ENCODE measurements at regions not wholly inside any gene's neighbourhood (a gene's known extent, or its start where the extent isn't known, plus 50 kb on each side); places are given as distances from the start of the nearest gene placed in this dataset.

DNA sequence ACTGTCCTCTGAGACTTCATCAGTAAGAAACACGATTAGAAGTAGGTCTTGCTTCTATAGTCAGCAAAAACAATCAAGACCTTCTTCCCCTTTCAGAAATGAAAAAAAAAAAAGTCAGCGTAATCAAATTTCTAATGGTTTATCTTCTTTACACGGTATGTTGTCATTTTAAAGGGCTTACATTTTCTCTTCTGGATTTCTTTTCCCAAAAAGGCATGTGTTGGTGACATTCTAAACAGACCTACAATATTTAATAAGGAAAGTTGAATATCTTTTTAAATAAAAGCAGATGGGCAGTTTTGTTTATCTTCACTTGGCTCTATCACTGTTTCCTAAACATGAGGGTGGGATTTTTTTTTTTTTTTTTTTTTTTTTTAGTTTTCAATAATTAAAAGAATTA is 197.3 kb upstream of the ADAMTS9 start:
- no peak for DNase-seq (ENCODE audit: low spot score)

DNA sequence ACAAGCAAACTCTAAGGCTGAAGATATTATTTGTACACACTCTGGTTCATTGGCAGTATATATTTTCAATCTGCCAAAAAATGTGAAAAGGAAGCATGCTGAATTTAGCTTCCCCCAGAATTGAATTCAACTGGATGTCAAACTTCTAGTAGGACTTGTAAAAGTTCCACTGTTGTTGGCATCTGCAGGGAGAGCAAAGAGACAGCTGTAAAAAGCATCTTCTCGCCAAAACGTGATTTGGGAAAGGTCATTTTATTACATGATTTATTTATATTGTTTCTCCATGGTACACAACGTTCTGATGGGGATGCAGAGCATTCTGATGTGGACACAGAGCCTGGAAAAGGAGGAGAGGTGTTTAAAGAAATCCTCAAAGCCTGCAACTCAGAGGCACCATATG is 196.7 kb upstream of the ADAMTS9 start:
- DNase-seq (ENCODE audit: low spot score), result no peak

- DNase-seq (ENCODE audit: low spot score), result no peak
Measured at GRCh38 chr3:64880916-64881315, 193.1 kb upstream of the ADAMTS9 start.

- DNase-seq (ENCODE audit: low spot score), result no peak
Measured at GRCh38 chr3:64878362-64878761, 190.6 kb upstream of the ADAMTS9 start.

DNA sequence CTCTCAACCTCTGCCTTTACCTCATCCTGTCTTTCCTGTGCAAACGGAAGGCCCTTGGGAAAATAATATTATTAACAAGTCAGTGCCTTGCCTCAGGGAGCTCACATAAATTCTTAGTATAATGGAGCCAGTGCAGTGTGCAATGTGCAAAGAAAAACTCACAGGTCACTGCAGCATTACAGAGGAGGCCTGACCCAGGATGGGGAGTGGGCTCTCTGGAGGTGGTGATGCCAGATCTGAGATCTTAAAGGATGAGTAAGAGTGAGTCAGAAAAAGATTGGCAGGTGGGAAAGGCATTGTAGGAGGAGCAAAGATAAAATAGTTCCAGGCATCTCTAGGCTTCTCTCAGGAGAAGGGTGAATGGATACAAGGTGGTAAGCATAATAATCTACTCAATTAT is 185.6 kb upstream of the ADAMTS9 start:
- no peak for DNase-seq (ENCODE audit: low spot score)

DNA sequence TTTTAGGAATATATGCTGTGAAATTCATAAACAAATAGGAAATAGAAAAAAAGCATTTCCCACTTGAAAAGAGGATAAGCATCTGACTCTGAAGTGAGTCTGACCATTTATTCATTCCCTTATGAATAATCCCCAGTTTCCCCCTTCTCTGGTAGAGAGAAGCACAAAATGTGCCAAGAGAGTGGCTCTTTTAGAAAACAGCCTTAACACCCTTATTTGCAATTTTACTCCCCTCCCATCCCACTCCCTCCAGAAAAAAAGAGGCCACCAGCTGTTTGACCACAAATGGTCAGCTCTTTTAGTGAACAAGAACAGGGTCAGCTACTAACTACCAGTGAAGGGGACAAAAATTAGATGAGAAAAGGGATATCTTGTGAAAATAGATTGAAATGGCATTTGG is 184.5 kb upstream of the ADAMTS9 start:
- DNase-seq (ENCODE audit: low spot score), result no peak

- DNase-seq (ENCODE audit: low spot score), result peak; percentile 11
Measured at GRCh38 chr3:64871834-64872249, 184.0 kb upstream of the ADAMTS9 start.

- no peak for DNase-seq (ENCODE audit: low spot score)
Measured at GRCh38 chr3:64870876-64871646, 183.3 kb upstream of the ADAMTS9 start.

DNA sequence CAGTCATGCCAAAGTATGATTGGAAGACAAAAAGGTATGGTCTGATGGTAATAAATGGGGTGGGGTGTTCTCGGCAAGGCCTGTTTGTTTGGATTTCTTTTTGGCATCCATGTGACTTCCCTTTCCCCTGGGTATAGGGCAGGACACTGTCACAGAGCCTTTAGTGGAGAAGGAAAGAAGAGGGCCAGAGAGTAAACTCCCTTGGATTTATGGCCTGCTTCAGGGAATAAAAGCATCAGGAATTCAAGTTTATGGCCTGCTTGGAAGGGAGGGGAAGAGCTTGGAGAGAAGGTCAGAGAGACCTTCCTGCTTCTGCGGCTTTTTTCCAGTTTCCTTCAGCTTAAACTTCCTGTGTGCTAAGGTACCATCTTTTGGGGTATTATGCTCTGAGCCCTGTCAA is 179.4 kb upstream of the ADAMTS9 start:
- no peak for DNase-seq (ENCODE audit: low spot score)

DNA sequence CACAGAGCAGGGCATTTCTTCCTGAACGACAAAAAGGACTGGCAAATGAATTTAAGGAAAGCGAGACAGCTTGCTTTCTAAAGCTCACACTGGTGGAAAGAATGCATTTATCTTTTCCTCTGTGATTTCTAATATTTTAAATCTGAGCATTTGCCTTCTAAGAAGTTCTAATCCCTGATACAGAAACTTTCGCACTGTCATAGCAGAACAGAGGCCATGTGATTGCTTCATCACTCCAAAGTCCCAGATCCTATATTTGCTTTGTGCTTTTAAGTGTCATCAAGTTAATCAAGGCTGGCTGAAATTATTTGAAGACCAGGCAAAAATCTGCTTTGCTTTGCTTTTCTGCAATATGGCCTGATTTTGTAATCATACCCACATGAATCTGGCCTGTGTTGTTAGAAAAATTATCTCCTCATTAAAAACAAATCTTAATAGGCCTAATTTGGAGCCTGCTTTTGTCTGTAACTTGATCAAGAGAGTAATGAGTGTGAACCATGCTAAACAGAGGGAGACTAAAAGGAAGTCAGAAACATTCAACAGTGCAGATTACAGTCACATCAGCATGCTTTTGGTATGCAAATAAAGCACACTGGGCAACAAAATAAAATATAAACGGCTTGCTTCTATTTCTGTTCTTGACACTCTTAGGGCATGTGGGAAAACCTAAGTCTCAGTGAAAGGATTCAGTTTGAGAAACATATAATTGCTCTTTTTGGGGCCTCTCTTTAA is 178.2 kb upstream of the ADAMTS9 start:
- no peak for DNase-seq (ENCODE audit: low spot score)

DNA sequence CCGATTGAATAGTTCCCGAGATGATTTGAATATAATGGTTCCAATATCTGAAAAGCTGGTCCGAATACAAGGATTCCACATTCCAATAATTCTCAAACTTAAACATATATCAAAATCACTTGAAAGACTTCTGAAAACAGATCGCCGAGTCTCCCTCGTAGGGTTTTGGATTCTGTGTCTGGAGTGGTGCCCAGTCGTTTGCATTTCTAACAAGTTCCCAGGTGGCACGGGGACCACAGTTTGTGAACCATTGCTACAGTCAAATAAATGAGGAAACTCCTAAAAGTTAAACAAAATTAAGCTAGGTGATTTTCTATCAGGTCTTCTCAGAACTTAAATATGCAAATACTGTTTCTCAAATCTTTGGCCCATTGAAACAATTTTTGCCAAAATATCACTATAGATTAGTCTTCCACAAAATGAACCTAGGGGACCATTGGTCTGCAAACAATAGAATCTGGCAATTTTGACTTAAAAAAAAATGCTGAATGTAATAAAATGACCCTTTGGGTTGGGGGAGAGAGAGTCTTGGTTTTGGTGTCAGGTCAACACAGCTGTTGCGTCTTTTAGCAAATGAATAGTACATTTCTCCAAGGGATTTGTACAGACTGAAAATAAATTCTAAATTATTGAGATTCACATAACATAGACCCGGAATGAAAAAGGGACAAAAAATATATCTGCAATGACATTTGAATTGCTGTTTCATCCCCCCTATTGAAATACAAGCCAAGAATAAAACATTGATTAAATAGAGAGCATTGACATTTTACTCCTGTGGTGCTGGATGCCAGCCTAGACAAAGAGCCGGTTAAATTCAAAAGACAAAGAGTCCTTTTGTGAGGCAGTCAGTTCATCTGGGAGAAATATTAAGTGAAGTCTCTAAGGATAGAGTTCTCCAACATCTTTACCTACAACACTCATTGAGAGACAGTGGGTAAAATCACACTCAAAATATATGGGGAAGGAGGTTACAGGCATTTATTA is 175.7 kb upstream of the ADAMTS9 start:
- no peak for DNase-seq (ENCODE audit: low spot score)

DNA sequence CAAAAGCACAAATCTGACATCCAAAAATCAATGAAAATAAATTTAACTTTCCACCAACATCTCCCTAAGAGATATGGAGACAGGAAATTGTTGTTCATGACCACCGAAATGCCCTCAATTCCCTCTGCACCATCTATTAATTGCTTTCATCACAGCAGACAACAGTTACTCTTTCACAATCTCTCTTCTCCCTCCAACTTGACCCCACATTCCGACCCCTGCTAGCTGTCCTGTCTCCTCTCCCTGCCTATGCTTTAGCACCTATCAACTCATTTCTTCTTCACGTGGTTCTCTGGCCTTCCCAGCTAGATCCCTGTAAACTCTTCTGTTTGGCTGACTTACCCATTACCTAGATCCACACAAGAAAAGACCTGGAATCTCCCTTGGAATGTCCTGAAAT is 173.9 kb upstream of the ADAMTS9 start:
- no peak for DNase-seq (ENCODE audit: low spot score)

- no peak for DNase-seq (ENCODE audit: low spot score)
Measured at GRCh38 chr3:64860536-64860870, 172.7 kb upstream of the ADAMTS9 start.

GRCh38 chr3:64859625-64860535 is 172.1 kb upstream of the ADAMTS9 start:
- no peak for DNase-seq (ENCODE audit: low spot score)

DNA sequence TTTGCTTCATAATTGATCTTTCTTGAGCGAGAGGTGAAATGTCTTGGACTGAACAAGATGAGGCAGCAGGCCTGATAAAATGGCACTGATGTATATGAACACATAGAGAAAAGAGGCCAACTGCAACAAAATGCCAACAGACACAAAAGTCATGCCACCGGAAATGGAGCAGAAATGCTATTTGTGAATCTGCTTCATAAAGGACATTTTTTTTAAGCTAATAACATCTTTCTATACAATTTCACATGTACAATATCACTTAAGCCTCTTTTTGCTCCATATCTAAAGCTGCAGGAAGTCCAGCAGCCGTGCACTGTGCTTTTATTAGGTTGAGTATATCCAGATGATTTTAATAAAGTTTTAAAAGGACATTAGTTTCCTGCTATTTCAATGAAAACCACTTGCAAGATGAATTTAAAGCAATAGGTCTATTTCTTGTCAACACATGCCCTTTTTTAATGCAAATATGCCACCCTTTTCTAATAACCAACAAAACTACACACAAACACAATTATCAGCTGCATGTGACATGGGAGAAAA is 169.2 kb upstream of the ADAMTS9 start:
- DNase-seq (ENCODE audit: low spot score), result no peak

DNA sequence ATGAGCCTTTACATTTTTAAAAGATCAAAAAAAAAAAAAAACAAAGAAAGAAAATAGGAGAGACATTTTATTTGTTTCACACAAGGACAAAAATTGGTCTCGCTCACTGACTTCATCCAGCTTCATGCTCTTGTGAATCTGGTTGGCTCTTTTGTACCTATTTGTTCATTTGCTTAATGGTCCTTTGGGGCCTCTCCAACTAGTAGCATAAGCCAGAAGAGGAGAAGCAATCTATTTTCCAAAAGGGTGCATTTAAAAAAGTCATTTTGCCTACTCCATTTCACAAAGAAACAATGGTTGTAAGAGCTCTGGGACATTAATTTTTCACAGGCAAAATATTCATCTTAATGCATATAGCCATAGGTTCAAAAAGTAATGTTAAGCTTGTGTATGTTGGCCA is 168.3 kb upstream of the ADAMTS9 start:
- DNase-seq (ENCODE audit: low spot score), result peak; percentile 18

DNA sequence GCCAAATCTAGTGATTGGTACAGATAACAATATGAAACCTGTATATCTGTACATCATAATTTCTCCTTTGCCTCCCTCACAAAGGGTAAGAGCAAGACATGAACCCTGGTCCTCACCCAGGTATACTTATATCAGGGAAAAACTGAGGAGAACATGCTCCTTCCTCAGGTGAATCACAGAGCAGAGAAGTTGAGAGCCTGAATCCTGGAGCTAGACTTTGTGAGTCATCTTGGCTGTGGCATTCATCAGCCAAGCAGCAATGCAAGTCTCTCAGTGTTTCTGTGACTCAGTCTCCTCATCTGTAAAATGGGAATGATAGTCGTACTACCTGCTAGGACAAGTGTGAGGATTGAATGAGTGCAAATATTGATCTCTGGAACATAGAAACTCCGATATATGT is 165.7 kb upstream of the ADAMTS9 start:
- DNase-seq (ENCODE audit: low spot score), result no peak

- DNase-seq (ENCODE audit: low spot score), result no peak
Measured at GRCh38 chr3:64852738-64853137, 164.9 kb upstream of the ADAMTS9 start.

GRCh38 chr3:64848822-64849221 is 161.0 kb upstream of the ADAMTS9 start:
- no peak for DNase-seq (ENCODE audit: low spot score)

DNA sequence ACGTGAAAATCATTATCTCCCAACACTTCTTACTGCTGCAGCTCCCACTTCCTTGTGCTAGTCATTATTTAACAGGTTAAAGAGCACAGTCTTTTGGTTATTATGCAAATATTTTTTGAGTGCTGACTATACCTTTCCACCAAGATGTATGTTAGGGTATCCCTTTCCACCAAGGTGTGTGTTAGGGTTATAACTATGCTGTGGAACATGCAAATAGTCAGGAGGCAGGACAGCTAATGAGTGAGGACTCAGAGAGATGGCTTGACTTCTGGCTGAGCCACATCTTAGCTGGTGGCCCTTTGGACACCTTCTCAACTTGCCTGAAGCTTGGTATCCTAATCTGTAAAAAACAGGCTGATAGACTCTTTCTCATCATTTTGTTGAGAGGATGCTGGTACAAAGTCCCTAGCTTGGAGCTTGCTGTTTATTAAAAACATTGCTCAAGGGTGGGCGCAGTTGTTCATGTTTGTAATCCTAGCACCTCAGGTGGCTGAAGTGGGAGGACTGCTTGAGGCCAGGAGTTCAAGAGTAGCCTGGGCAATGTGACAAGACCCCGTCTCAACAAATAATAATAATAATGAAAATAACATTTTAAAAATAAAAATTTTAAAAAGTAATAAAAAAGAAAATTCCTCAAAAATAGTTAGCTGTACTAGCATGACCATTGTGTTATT is 160.5 kb upstream of the ADAMTS9 start:
- DNase-seq (ENCODE audit: low spot score), result no peak

- no peak for DNase-seq (ENCODE audit: low spot score)
Measured at GRCh38 chr3:64844558-64844957, 156.8 kb upstream of the ADAMTS9 start.
